HepG2 (cell line): ENCODE measurements at regions not wholly inside any gene's neighbourhood (a gene's known extent, or its start where the extent isn't known, plus 50 kb on each side); places are given as distances from the start of the nearest gene placed in this dataset.

Source experiments
- ATAC-seq: fragments of 200-7000 bp; cut with Tn5 transposase; 3 replicates; pipeline ENCODE4 v1.9.1; 2020; ENCODE audit warnings: mild to moderate bottlenecking, moderate library complexity
- BruUV-seq: library from RNA; stranded (reverse); fragments of 400-500 nt; replicated peaks from 2 replicates; lab custom pipeline; 2021; lab: Mats Ljungman, UMichigan
- CTCF ChIA-PET: fragments of 300-600 bp; formaldehyde crosslinking; extraction: SDS; loops from one replicate; lab custom pipeline; 2021; ENCODE audit warnings: low total read pairs, inconsistent platforms, low intra/inter-chr PET ratio; lab: Yijun Ruan, JAX
- POLR2A ChIA-PET: fragments of 350-600 bp; sonication (Branson Sonifier 250); formaldehyde crosslinking; loops from one replicate; lab custom pipeline; 2020; ENCODE audit warnings: antibody characterized with exemption, inconsistent platforms; lab: Yijun Ruan, JAX
- DNase-seq: peaks from one replicate; pipeline ENCODE4 v3.0.0-alpha.2; 2015; ENCODE audit warnings: low spot score
- FAIRE-seq: peaks from 3 replicates; lab custom pipeline; 2011; peaks lifted over from hg19 to GRCh38; lab: Jason Lieb, UNC
- H2AFZ ChIP-seq: one replicate; pipeline ENCODE4 v1.6.1; 2011; ENCODE audit warnings: low read length, inconsistent platforms
- H3K27ac ChIP-seq: fragments of 300-600 bp; 3 replicates; pipeline ENCODE4 v1.8.0; 2011; ENCODE audit warnings: mixed run types, mild to moderate bottlenecking, mixed read lengths, low read length, inconsistent platforms; ENCODE audit not compliant: insufficient read depth; ENCODE audit errors: extremely low read length
- H3K27me3 ChIP-seq, 2 experiments: fragments of 200-600 bp in 1 of 2; 2 replicates in 1 of 2; 3 replicates in 1 of 2; pipeline versions ENCODE4 v1.6.0 to v1.8.0; 2011; ENCODE audit warnings: low read length in 2 of 2, mild to moderate bottlenecking in 2 of 2, moderate library complexity in 2 of 2, inconsistent platforms in 1 of 2; ENCODE audit not compliant: insufficient read depth in 2 of 2, control insufficient read depth in 1 of 2
- H3K36me3 ChIP-seq, 2 experiments: fragments of 200-600 bp in 1 of 2; replicated peaks in 1 of 2; 2 replicates in 1 of 2; 3 replicates in 1 of 2; pipeline versions ENCODE4 v1.5.1 to v1.8.0; 2011; ENCODE audit warnings: low read length in 2 of 2, inconsistent platforms in 1 of 2; ENCODE audit not compliant: insufficient read depth in 2 of 2, control insufficient read depth in 1 of 2
- H3K4me1 ChIP-seq: 2 replicates; pipeline ENCODE4 v1.5.1; 2012; ENCODE audit warnings: low read length, inconsistent platforms; ENCODE audit not compliant: insufficient read depth
- H3K4me2 ChIP-seq: 2 replicates; pipeline ENCODE4 v1.6.0; 2011; ENCODE audit warnings: low read depth, low read length, inconsistent platforms
- H3K4me3 ChIP-seq, 3 experiments: fragments of 200-600 bp in 1 of 3; sonication (generic), shearing (Covaris generic) in 1 of 3; replicated peaks in 1 of 3; 2 replicates each; pipeline ENCODE4 v1.5.1; 2011 to 2016; ENCODE audit warnings: low read length in 3 of 3, inconsistent platforms in 2 of 3, low read depth in 2 of 3, mild to moderate bottlenecking in 2 of 3, control low read depth in 1 of 3, mixed read lengths in 1 of 3; ENCODE audit not compliant: insufficient read depth in 1 of 3
- H3K79me2 ChIP-seq: one replicate; pipeline ENCODE4 v1.6.1; 2011; ENCODE audit warnings: low read length, inconsistent platforms; ENCODE audit not compliant: insufficient read depth
- H3K9ac ChIP-seq: 2 replicates; pipeline ENCODE4 v1.6.0; 2011; ENCODE audit warnings: mild to moderate bottlenecking, low read depth, low read length, inconsistent platforms; ENCODE audit not compliant: insufficient read depth
- H3K9me3 ChIP-seq: 2 replicates; pipeline ENCODE4 v1.5.1; 2012; ENCODE audit warnings: mild to moderate bottlenecking, low read length
- H4K20me1 ChIP-seq: 2 replicates; pipeline ENCODE4 v1.6.0; 2011; ENCODE audit warnings: inconsistent platforms, mild to moderate bottlenecking, low read length, moderate library complexity; ENCODE audit not compliant: insufficient read depth
- ASH2L ChIP-seq: fragments of 300-600, 200-600 bp; sonication (generic); IDR thresholded peaks from 2 replicates; pipeline ENCODE4 v1.7.0; 2017; ENCODE audit warnings: low read depth, mild to moderate bottlenecking, moderate library complexity, mixed read lengths, low read length; ENCODE audit not compliant: insufficient read length
- GABPA ChIP-seq, 2 experiments: IDR thresholded peaks; 2 replicates each; pipeline ENCODE4 v1.6.1; 2011 to 2016; ENCODE audit warnings: low read depth in 2 of 2, low read length in 1 of 2, missing biosample characterization in 1 of 2, missing genetic modification characterization in 1 of 2
- HNRNPH1 ChIP-seq: fragments of 200-400 bp; formaldehyde crosslinking; optimal IDR thresholded peaks from 2 replicates; pipeline ENCODE3; 2017; ENCODE audit warnings: mild to moderate bottlenecking, low read depth, low read length
- LBX2 ChIP-seq: sonication (generic); formaldehyde crosslinking; IDR thresholded peaks from 2 replicates; pipeline ENCODE4 v1.5.0; 2020; ENCODE audit warnings: missing genetic modification reagents, mild to moderate bottlenecking, borderline replicate concordance
- MAFF ChIP-seq: IDR thresholded peaks from 2 replicates; pipeline ENCODE4 v1.6.1; 2011; ENCODE audit warnings: low read depth, low read length, improper control_type of control experiment
- MAFK ChIP-seq, 2 experiments: IDR thresholded peaks in 1 of 2; conservative IDR thresholded peaks in 1 of 2; 2 replicates each; pipeline ENCODE4 v1.6.1; 2011; ENCODE audit warnings: improper control_type of control experiment in 2 of 2, low read length in 2 of 2
- NCOA2 ChIP-seq: sonication (generic); formaldehyde crosslinking; IDR thresholded peaks from 2 replicates; pipeline ENCODE4 v1.8.0; 2022; ENCODE audit warnings: inconsistent platforms
- NR2F1 ChIP-seq, 2 experiments: fragments of 450-650 bp in 1 of 2; formaldehyde crosslinking in 1 of 2; IDR thresholded peaks; 2 replicates each; pipeline versions ENCODE4 v1.5.0 to v1.6.1; 2016 to 2020; ENCODE audit warnings: mild to moderate bottlenecking in 1 of 2, missing compliant biosample characterization in 1 of 2, missing genetic modification reagents in 1 of 2, moderate library complexity in 1 of 2
- PRPF4 ChIP-seq: fragments of 200-400 bp; formaldehyde crosslinking; IDR thresholded peaks from 2 replicates; pipeline ENCODE4 v1.6.1; 2016; ENCODE audit warnings: low read length, low read depth; ENCODE audit not compliant: poor library complexity, severe bottlenecking
- ZNF468 ChIP-seq: sonication (generic); formaldehyde crosslinking; IDR thresholded peaks from 2 replicates; pipeline ENCODE4 v1.8.0; 2022; ENCODE audit warnings: mild to moderate bottlenecking, moderate library complexity, missing genetic modification reagents
- ZNF484 ChIP-seq: sonication (generic); formaldehyde crosslinking; IDR thresholded peaks from 2 replicates; pipeline ENCODE4 v1.5.1; 2020; ENCODE audit warnings: mild to moderate bottlenecking, low read depth, missing genetic modification reagents, borderline replicate concordance
- ZNF605 ChIP-seq: sonication (generic); formaldehyde crosslinking; IDR thresholded peaks from 2 replicates; pipeline ENCODE4 v1.8.0; 2022; ENCODE audit warnings: mild to moderate bottlenecking, missing genetic modification reagents
- ZNF703 ChIP-seq: sonication (generic); formaldehyde crosslinking; IDR thresholded peaks from 2 replicates; pipeline ENCODE4 v1.5.1; 2020; ENCODE audit warnings: missing genetic modification reagents, mild to moderate bottlenecking, moderate library complexity, borderline replicate concordance
- ZNF75D ChIP-seq: sonication (generic); formaldehyde crosslinking; IDR thresholded peaks from 2 replicates; pipeline ENCODE4 v1.8.1; 2023; ENCODE audit warnings: missing genetic modification reagents, mild to moderate bottlenecking, borderline replicate concordance
- ZNF772 ChIP-seq: sonication (generic); formaldehyde crosslinking; IDR thresholded peaks from 2 replicates; pipeline ENCODE4 v1.5.0; 2020; ENCODE audit warnings: mild to moderate bottlenecking, missing genetic modification reagents
- WGBS: methylation state at CpG from one replicate; pipeline ENCODE4 v1.1.6; 2017; ENCODE audit warnings: low lambda C conversion rate; 5-methylcytosine and 5-hydroxymethylcytosine counted together
- in situ Hi-C: cut with HindIII; loops from 2 replicates; pipeline ENCODE4 v1.10.0; 2017; ENCODE audit warnings: low pct_unique_long_range_greater_than_20kb; ENCODE audit not compliant: extremely low pct_ligation_motif_present
- intact Hi-C: fragments of 100-400 bp; cut with micrococcal nuclease; formaldehyde crosslinking; loops from one replicate; pipeline ENCODE4 v1.10.0; 2022; ENCODE audit not compliant: unreplicated experiment

GRCh38 chr1:187241971-187242370 lies 413.2 kb downstream of the PLA2G4A start:
- POLR2A ChIA-PET = no interaction called here
- no peak overlapping the region for H3K9ac ChIP-seq
- BruUV-seq = no TSS peak

GRCh38 chr1:187244623-187245022 lies 415.9 kb downstream of the PLA2G4A start:
- no peaks in the 10 kb centered on the region for H4K20me1 ChIP-seq
- no peaks in the 10 kb centered on the region for H3K79me2 ChIP-seq
- no TSS peak for BruUV-seq
- intact Hi-C loops (no loop called here), in situ Hi-C loops (no loop called here)
- H3K9ac ChIP-seq = no peak overlapping the region
- no peaks in the 10 kb centered on the region for H3K4me1 ChIP-seq
- H3K4me2 ChIP-seq = no peak overlapping the region
- ChIA-PET CTCF (no interaction called here), POLR2A (no interaction called here)
- no peak overlapping the region for H3K27ac ChIP-seq
- FAIRE-seq (no peak), DNase-seq (no peak), ATAC-seq (no peak)
- no peaks in the 10 kb centered on the region; the same call in 1 of the 2 replicates for H3K9me3 ChIP-seq
- no peak for TF ChIP-seq ZNF75D (CRISPR knock-in tag)
- no peak for TF ChIP-seq ZNF605 (CRISPR knock-in tag)
- no peak for TF ChIP-seq ZNF772 (CRISPR knock-in tag)
- no peak for TF ChIP-seq NR2F1 (CRISPR knock-in tag; IDR thresholded peaks at IDR 0.05)
- no peak for TF ChIP-seq NCOA2 (CRISPR knock-in tag)
- no peak for TF ChIP-seq ASH2L
- no peak for TF ChIP-seq PRPF4
- no peak for TF ChIP-seq HNRNPH1
- TF ChIP-seq ZNF484 (CRISPR knock-in tag) = no peak
- no peak for TF ChIP-seq ZNF468 (CRISPR knock-in tag)
- no peak for TF ChIP-seq LBX2 (CRISPR knock-in tag)
- no peak for TF ChIP-seq GABPA (IDR thresholded peaks at IDR 0.05; ENCODE audit: low read depth, low read length)
- no peak for TF ChIP-seq GABPA (CRISPR knock-in tag; IDR thresholded peaks at IDR 0.05; ENCODE audit: low read depth)
- no peak overlapping the region for H3K4me3 ChIP-seq
- 59% methylated on average over 4 of the region's 4 CpGs for WGBS
- no peaks in the 10 kb centered on the region for H3K27me3 ChIP-seq
- no peaks in the 10 kb centered on the region for H3K36me3 ChIP-seq
- no peak overlapping the region for H2AFZ ChIP-seq

More at GRCh38 chr1:187241971-187242370, 413.2 kb downstream of the PLA2G4A start:
- Histone ChIP-seq H3K4me2 (no peak overlapping the region), H3K36me3 (no peaks in the 10 kb centered on the region), H3K9me3 (no peaks in the 10 kb centered on the region; the same call in 1 of the 2 replicates), H4K20me1 (no peaks in the 10 kb centered on the region), H3K79me2 (no peaks in the 10 kb centered on the region), H3K27me3 (no peaks in the 10 kb centered on the region), H3K4me3 (no peak overlapping the region), H2AFZ (no peak overlapping the region), H3K27ac (no peak overlapping the region), H3K4me1 (no peaks in the 10 kb centered on the region)
- ATAC-seq = no peak
- intact Hi-C loops (no loop called here), in situ Hi-C loops (no loop called here)
- no peak for DNase-seq
- TF ChIP-seq MAFK (conservative IDR thresholded peaks at IDR 0.05 in 1 of 2, IDR thresholded peaks at IDR 0.05 in 1 of 2; ENCODE audit: low read length in 2 of 2) = peak; percentile 58 to 77
- no peak for TF ChIP-seq ZNF703 (CRISPR knock-in tag)
- peak; percentile 74 for TF ChIP-seq MAFF
- no peak for FAIRE-seq
- CTCF ChIA-PET = no interaction called here
